ENCODE measurements at regions not wholly inside any gene's neighbourhood (a gene's known extent, or its start where the extent isn't known, plus 50 kb on each side); places are given as distances from the start of the nearest gene placed in this dataset.

DNA sequence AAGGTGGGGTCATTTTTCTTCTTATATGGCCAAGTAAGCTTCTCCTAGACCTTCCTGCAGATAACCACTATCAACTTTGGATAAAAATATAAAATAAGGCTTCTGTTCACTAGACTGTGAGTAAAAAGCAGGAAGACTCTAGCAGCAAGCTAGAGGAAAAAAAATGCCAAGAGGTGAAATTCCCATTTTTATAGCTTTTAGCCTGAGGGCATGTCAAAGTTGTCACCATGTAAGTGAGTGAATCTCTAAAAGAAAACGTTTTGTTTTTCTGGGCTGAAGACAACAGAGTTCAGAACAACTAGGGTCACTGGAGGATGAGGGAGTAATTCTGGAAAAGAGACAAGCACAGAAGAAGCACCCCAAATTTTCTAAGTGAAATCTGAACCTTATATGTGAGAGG is 143.9 kb upstream of the DIO3 start:
- Histone ChIP-seq H3K27ac (ENCODE audit: low read depth, low read length) (no peak overlapping the region), H3K4me1 (ENCODE audit: control insufficient read depth, insufficient read depth, low read length) (no peaks in the 10 kb centered on the region), H3K27me3 (ENCODE audit: control insufficient read depth, insufficient read depth, low read length) (no peaks in the 10 kb centered on the region), H3K36me3 (ENCODE audit: control insufficient read depth, insufficient read depth, low read length) (no peaks in the 10 kb centered on the region), H3K4me3 (ENCODE audit: low read length) (no peak overlapping the region), H3K9ac (ENCODE audit: low read length) (no peak overlapping the region)

DNA sequence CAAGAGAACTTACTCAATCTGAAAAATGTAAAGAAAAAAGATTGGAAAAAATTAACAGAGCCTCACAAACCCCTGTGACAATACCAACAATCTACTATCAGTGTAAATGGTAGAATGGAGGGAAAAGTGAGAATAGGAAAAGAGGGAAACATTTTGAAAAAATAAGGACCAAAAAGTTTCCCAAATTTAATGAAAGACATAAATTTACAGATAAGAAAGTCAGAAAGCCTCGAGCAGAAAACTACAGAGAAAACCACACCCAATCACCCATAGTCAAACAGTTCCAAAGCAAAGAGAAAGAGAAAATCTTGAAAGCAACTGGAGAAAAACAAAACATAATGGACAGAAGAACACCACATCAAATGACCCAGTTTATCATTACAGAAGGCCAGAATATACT is 142.7 kb upstream of the DIO3 start:
- Histone ChIP-seq H3K9ac (ENCODE audit: low read length) (no peak overlapping the region), H3K4me3 (ENCODE audit: low read length) (no peak overlapping the region), H3K36me3 (ENCODE audit: control insufficient read depth, insufficient read depth, low read length) (no peaks in the 10 kb centered on the region), H3K27ac (ENCODE audit: low read depth, low read length) (no peak overlapping the region), H3K27me3 (ENCODE audit: control insufficient read depth, insufficient read depth, low read length) (no peaks in the 10 kb centered on the region), H3K4me1 (ENCODE audit: control insufficient read depth, insufficient read depth, low read length) (no peaks in the 10 kb centered on the region)

DNA sequence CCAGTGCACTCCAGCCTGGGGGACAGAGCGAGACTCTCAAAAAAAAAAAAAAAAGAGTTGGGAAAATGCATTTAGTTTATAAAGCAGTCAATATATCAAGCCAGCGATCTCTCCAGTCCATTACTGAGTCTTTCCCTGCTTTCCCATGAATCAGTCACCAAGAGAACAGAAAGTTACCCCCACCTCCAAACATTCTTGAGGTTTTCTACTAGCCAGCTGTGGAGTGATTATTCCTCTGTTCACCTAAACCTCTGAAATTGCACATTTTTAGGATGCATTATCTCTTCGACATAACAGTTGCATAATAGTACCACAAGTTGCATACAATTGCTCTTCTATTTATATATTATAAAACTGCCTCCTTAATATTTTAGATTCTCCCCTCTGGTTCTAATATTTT is 134.8 kb upstream of the DIO3 start:
- H3K4me3 ChIP-seq (ENCODE audit: low read length): no peak overlapping the region
- H3K9ac ChIP-seq (ENCODE audit: low read length): no peak overlapping the region
- no peak overlapping the region for H3K27ac ChIP-seq (ENCODE audit: low read depth, low read length)
- H3K36me3 ChIP-seq (ENCODE audit: control insufficient read depth, insufficient read depth, low read length): no peaks in the 10 kb centered on the region
- H3K27me3 ChIP-seq (ENCODE audit: control insufficient read depth, insufficient read depth, low read length): no peaks in the 10 kb centered on the region
- no peaks in the 10 kb centered on the region for H3K4me1 ChIP-seq (ENCODE audit: control insufficient read depth, insufficient read depth, low read length)

DNA sequence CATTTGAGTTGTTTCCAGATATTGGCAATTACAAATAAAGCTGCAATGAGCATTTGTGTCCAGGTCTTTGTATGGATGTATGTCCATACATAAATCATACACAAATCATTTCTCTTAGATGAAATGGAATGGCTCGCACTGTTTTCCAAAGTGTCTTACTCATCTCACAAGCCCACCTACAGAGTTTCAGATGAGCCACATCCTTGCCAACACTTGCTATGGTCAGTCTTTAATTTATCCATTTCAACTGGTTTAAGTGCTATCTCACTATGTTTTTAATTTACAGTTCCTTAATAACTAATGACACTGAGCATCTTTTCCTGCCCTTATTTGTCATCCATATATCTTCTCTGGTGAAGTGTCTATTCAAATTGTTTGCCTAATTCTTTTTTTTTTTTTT is 132.9 kb upstream of the DIO3 start:
- Histone ChIP-seq H3K27me3 (ENCODE audit: control insufficient read depth, insufficient read depth, low read length) (no peaks in the 10 kb centered on the region), H3K4me3 (ENCODE audit: low read length) (no peak overlapping the region), H3K27ac (ENCODE audit: low read depth, low read length) (no peak overlapping the region), H3K4me1 (ENCODE audit: control insufficient read depth, insufficient read depth, low read length) (no peaks in the 10 kb centered on the region), H3K9ac (ENCODE audit: low read length) (no peak overlapping the region), H3K36me3 (ENCODE audit: control insufficient read depth, insufficient read depth, low read length) (no peaks in the 10 kb centered on the region)

- no peak overlapping the region for H3K4me3 ChIP-seq (ENCODE audit: low read length)
- no peaks in the 10 kb centered on the region for H3K36me3 ChIP-seq (ENCODE audit: control insufficient read depth, insufficient read depth, low read length)
- no peak overlapping the region for H3K27ac ChIP-seq (ENCODE audit: low read depth, low read length)
- H3K4me1 ChIP-seq (ENCODE audit: control insufficient read depth, insufficient read depth, low read length): no peaks in the 10 kb centered on the region
- no peaks in the 10 kb centered on the region for H3K27me3 ChIP-seq (ENCODE audit: control insufficient read depth, insufficient read depth, low read length)
- H3K9ac ChIP-seq (ENCODE audit: low read length): no peak overlapping the region
Observed at GRCh38 chr14:101435546-101435945, 125.7 kb upstream of the DIO3 start.

DNA sequence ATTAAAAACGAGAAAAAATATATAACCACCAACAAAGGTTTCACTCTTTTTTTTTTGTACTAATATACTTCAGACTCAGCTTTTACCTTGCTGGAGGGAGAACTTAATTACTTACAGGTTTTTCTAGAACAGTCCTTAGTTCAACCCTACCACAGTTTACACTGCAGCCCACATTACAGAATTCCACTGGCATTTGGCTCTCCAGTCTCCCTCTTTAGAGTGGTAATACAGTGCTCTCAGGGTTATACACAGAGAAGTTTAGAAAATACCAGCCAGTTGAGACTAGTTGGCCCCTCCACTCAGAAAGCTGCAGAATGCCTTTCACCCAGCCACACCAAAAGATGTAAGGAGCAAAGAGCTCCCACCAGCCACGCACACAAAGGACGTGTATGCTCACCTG is 122.3 kb upstream of the DIO3 start:
- Histone ChIP-seq H3K9ac (ENCODE audit: low read length) (no peak overlapping the region), H3K4me1 (ENCODE audit: control insufficient read depth, insufficient read depth, low read length) (no peaks in the 10 kb centered on the region), H3K4me3 (ENCODE audit: low read length) (no peak overlapping the region), H3K27ac (ENCODE audit: low read depth, low read length) (no peak overlapping the region), H3K36me3 (ENCODE audit: control insufficient read depth, insufficient read depth, low read length) (no peaks in the 10 kb centered on the region), H3K27me3 (ENCODE audit: control insufficient read depth, insufficient read depth, low read length) (no peaks in the 10 kb centered on the region)

GRCh38 chr14:101440496-101440895 is 120.8 kb upstream of the DIO3 start:
- Histone ChIP-seq H3K4me3 (ENCODE audit: low read length) (no peak overlapping the region), H3K27ac (ENCODE audit: low read depth, low read length) (no peak overlapping the region), H3K9ac (ENCODE audit: low read length) (no peak overlapping the region), H3K27me3 (ENCODE audit: control insufficient read depth, insufficient read depth, low read length) (peaks cover 3% of the 10 kb centered on the region), H3K36me3 (ENCODE audit: control insufficient read depth, insufficient read depth, low read length) (no peaks in the 10 kb centered on the region), H3K4me1 (ENCODE audit: control insufficient read depth, insufficient read depth, low read length) (no peaks in the 10 kb centered on the region)

DNA sequence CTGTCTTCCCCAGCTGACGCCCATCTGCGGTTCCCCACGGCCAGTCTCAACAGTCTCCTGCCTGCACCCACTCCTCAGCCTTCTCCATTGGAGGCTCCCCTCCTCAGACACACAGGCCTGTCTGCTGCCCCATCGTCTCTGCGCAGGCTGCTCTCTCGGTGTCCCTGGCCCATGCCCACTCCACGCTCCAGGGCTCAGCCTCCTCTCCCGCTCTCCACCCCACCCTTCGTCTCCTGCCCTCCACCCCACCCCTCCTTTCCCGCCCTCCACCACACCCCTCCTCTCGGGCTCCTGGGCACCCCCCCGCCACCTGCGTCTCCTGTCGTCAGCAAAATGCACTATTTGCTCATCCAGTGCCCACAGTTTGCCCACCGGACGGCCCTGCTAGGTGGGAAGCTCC is 119.6 kb upstream of the DIO3 start:
- no peak overlapping the region for H3K4me3 ChIP-seq (ENCODE audit: low read length)
- H3K27me3 ChIP-seq (ENCODE audit: control insufficient read depth, insufficient read depth, low read length): peaks cover 3% of the 10 kb centered on the region
- H3K9ac ChIP-seq (ENCODE audit: low read length): no peak overlapping the region
- no peaks in the 10 kb centered on the region for H3K4me1 ChIP-seq (ENCODE audit: control insufficient read depth, insufficient read depth, low read length)
- no peak overlapping the region for H3K27ac ChIP-seq (ENCODE audit: low read depth, low read length)
- H3K36me3 ChIP-seq (ENCODE audit: control insufficient read depth, insufficient read depth, low read length): no peaks in the 10 kb centered on the region

DNA sequence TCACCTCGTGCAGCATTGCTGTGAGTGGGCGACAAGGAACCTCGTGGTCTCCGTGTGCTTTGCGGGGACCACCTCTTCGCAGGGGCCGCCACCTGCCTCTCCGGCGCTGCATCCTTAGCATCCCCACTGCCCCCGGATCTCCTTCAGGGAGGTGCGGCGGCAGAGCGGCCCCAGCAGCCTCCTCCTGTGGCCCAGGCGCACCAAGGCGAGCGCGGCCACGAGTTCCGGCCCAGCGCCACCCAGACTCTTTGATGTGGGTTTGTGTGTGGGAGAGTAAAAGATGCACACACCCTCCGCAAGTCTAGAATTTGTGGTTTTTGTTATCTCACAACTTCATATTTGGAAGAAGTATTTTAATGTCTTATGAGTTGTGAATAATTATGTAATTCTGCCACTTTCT is 118.8 kb upstream of the DIO3 start:
- H3K4me3 ChIP-seq (ENCODE audit: low read length): no peak overlapping the region
- H3K9ac ChIP-seq (ENCODE audit: low read length): no peak overlapping the region
- peaks cover 3% of the 10 kb centered on the region for H3K27me3 ChIP-seq (ENCODE audit: control insufficient read depth, insufficient read depth, low read length)
- no peaks in the 10 kb centered on the region for H3K4me1 ChIP-seq (ENCODE audit: control insufficient read depth, insufficient read depth, low read length)
- no peak overlapping the region for H3K27ac ChIP-seq (ENCODE audit: low read depth, low read length)
- no peaks in the 10 kb centered on the region for H3K36me3 ChIP-seq (ENCODE audit: control insufficient read depth, insufficient read depth, low read length)

DNA sequence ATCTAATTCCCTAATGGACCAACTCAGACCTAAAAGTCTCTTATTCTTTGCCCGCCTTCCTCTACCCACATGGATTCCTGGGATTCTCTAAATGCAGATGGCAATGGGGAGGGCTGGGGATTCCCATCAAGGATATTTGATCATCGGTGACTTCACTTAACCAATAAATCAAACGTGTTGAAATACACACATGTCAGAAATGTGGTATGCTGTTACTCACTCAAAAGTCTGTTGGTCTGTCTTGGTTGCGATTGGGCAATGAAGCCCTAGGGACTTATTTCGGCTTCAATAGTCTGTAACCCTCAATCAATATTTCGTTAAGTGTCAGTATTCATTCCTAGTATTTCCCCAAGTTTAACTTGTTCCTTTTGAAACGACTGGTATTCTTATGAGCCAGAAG is 117.2 kb upstream of the DIO3 start:
- H3K9ac ChIP-seq (ENCODE audit: low read length): no peak overlapping the region
- no peaks in the 10 kb centered on the region for H3K36me3 ChIP-seq (ENCODE audit: control insufficient read depth, insufficient read depth, low read length)
- H3K4me1 ChIP-seq (ENCODE audit: control insufficient read depth, insufficient read depth, low read length): no peaks in the 10 kb centered on the region
- H3K27me3 ChIP-seq (ENCODE audit: control insufficient read depth, insufficient read depth, low read length): peaks cover 3% of the 10 kb centered on the region
- H3K4me3 ChIP-seq (ENCODE audit: low read length): no peak overlapping the region
- H3K27ac ChIP-seq (ENCODE audit: low read depth, low read length): no peak overlapping the region

GRCh38 chr14:101445278-101445677 is 116.0 kb upstream of the DIO3 start:
- no peak overlapping the region for H3K4me3 ChIP-seq (ENCODE audit: low read length)
- no peak overlapping the region for H3K27ac ChIP-seq (ENCODE audit: low read depth, low read length)
- peaks cover 3% of the 10 kb centered on the region for H3K27me3 ChIP-seq (ENCODE audit: control insufficient read depth, insufficient read depth, low read length)
- no peaks in the 10 kb centered on the region for H3K4me1 ChIP-seq (ENCODE audit: control insufficient read depth, insufficient read depth, low read length)
- H3K9ac ChIP-seq (ENCODE audit: low read length): no peak overlapping the region
- no peaks in the 10 kb centered on the region for H3K36me3 ChIP-seq (ENCODE audit: control insufficient read depth, insufficient read depth, low read length)

DNA sequence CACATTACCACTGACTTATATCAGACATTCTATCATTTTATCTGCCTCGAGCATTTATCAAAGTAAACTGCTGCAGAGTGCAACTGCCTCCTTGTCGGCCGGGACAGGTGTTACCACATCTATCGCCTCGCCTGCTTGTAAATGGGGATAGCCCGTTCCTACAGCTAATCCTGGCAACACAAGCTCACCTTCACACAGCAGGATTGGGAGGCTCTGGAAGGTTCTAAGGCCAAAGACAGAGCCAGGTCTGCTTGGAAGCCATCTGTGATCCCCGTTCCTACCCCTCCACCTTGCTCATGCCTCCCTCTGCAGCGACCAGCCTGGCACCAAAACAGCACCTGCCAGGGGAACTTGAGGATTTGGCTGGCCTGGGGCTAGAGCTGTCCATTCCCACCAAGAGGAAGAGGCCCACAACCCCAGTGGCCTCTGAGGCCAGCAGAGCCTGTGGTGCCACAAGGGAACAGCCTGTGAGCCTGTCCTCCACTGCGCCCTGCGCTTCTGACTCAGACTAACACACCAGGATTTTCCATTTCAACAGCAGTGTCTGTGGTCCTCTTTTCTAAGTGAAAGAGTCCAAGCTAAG is 114.8 kb upstream of the DIO3 start:
- Histone ChIP-seq H3K4me3 (ENCODE audit: low read length) (no peak overlapping the region), H3K4me1 (ENCODE audit: control insufficient read depth, insufficient read depth, low read length) (no peaks in the 10 kb centered on the region), H3K27me3 (ENCODE audit: control insufficient read depth, insufficient read depth, low read length) (peaks cover 3% of the 10 kb centered on the region), H3K36me3 (ENCODE audit: control insufficient read depth, insufficient read depth, low read length) (no peaks in the 10 kb centered on the region), H3K9ac (ENCODE audit: low read length) (no peak overlapping the region), H3K27ac (ENCODE audit: low read depth, low read length) (no peak overlapping the region)

- H3K27ac ChIP-seq (ENCODE audit: low read depth, low read length): no peak overlapping the region
- no peaks in the 10 kb centered on the region for H3K36me3 ChIP-seq (ENCODE audit: control insufficient read depth, insufficient read depth, low read length)
- no peak overlapping the region for H3K4me3 ChIP-seq (ENCODE audit: low read length)
- H3K9ac ChIP-seq (ENCODE audit: low read length): no peak overlapping the region
- H3K27me3 ChIP-seq (ENCODE audit: control insufficient read depth, insufficient read depth, low read length): peaks cover 3% of the 10 kb centered on the region
- H3K4me1 ChIP-seq (ENCODE audit: control insufficient read depth, insufficient read depth, low read length): no peaks in the 10 kb centered on the region
Observed at GRCh38 chr14:101449114-101449513, 112.2 kb upstream of the DIO3 start.
